ENCODE measurements at regions not wholly inside any gene's neighbourhood (a gene's known extent, or its start where the extent isn't known, plus 50 kb on each side); places are given as distances from the start of the nearest gene placed in this dataset.

DNA sequence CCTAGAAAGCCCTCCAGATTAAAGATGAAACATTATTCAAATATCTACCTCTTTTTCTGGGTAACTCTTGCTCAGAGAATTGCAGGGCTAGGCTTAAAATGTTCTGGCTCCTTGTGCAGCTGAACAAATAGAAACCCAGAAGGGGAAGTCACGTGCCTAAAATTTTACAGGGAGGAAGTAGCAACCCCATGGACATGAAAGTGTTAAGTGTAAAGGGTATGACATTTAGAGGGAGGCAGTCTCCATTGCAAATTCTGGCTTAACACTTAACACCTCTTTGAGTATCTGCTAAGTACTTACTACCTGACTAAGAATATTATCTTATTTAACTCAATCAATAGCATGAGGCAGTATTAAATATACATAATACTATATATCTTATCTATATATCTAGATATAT, 376.1 kb upstream of the ERCC4 start:
- WGBS = 60% methylated on average over 1 of the region's 1 CpG
- intact Hi-C loops (cut with DNase I) = no loop called here
- Histone ChIP-seq H3K27ac (replicated peaks in 1 of 4) (no peak overlapping the region), H3K36me3 (no peaks in the 10 kb centered on the region), H3K27me3 (no peaks in the 10 kb centered on the region), H3K4me3 (no peak overlapping the region), H3K9me3 (no peaks in the 10 kb centered on the region), H3K4me1 (no peaks in the 10 kb centered on the region)
- TF ChIP-seq, protein P1, sequence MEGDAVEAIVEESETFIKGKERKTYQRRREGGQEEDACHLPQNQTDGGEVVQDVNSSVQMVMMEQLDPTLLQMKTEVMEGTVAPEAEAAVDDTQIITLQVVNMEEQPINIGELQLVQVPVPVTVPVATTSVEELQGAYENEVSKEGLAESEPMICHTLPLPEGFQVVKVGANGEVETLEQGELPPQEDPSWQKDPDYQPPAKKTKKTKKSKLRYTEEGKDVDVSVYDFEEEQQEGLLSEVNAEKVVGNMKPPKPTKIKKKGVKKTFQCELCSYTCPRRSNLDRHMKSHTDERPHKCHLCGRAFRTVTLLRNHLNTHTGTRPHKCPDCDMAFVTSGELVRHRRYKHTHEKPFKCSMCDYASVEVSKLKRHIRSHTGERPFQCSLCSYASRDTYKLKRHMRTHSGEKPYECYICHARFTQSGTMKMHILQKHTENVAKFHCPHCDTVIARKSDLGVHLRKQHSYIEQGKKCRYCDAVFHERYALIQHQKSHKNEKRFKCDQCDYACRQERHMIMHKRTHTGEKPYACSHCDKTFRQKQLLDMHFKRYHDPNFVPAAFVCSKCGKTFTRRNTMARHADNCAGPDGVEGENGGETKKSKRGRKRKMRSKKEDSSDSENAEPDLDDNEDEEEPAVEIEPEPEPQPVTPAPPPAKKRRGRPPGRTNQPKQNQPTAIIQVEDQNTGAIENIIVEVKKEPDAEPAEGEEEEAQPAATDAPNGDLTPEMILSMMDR (IDR thresholded peaks at IDR 0.05) = no peak
- no peak for TF ChIP-seq EP300 (IDR thresholded peaks at IDR 0.05)
- no peak for TF ChIP-seq POLR2AphosphoS5 (IDR thresholded peaks at IDR 0.05)
- no peak for TF ChIP-seq POLR2A (IDR thresholded peaks at IDR 0.05; ENCODE audit: low read depth)
- DNase-seq (ENCODE audit: extremely low spot score) = no peak

GRCh38 chr16:13545271-13545670, 374.7 kb upstream of the ERCC4 start:
- TF ChIP-seq EP300 (IDR thresholded peaks at IDR 0.05) (no peak), POLR2A (IDR thresholded peaks at IDR 0.05; ENCODE audit: low read depth) (no peak), POLR2AphosphoS5 (IDR thresholded peaks at IDR 0.05) (no peak)
- TF ChIP-seq, protein P1 (IDR thresholded peaks at IDR 0.05) = no peak
- no peaks in the 10 kb centered on the region for H3K27me3 ChIP-seq

DNA sequence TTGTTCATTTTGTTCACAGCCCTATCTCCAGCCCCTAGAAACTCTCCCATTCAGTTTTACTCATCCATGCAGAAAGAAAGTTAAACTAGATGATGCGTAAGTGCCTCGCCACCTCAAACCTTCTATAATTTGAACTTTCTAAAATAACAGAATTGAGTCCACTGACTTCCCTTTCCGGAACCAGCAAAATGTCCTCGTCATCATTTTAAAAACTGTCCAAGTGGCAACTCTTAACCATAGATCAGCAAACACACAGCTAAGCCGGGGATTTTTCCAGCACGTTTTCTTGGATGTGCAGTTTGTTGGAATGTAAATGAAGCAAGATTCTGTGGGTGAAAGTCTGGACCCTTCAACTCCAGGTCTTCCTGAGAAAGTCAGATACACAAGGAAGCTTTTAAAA, 369.7 kb upstream of the ERCC4 start:
- no peak overlapping the region for H3K4me3 ChIP-seq
- no peak for DNase-seq (ENCODE audit: extremely low spot score)

More at GRCh38 chr16:13545271-13545670, 374.7 kb upstream of the ERCC4 start:
- no peak for DNase-seq (ENCODE audit: extremely low spot score)
- H3K4me1 ChIP-seq = no peaks in the 10 kb centered on the region
- intact Hi-C loops (cut with DNase I) = no loop called here
- WGBS = 89% methylated on average over 2 of the region's 2 CpGs
- no peaks in the 10 kb centered on the region for H3K9me3 ChIP-seq
- H3K36me3 ChIP-seq = no peaks in the 10 kb centered on the region
- H3K27ac ChIP-seq (replicated peaks in 1 of 4) = no peak overlapping the region
- no peak overlapping the region for H3K4me3 ChIP-seq

DNA sequence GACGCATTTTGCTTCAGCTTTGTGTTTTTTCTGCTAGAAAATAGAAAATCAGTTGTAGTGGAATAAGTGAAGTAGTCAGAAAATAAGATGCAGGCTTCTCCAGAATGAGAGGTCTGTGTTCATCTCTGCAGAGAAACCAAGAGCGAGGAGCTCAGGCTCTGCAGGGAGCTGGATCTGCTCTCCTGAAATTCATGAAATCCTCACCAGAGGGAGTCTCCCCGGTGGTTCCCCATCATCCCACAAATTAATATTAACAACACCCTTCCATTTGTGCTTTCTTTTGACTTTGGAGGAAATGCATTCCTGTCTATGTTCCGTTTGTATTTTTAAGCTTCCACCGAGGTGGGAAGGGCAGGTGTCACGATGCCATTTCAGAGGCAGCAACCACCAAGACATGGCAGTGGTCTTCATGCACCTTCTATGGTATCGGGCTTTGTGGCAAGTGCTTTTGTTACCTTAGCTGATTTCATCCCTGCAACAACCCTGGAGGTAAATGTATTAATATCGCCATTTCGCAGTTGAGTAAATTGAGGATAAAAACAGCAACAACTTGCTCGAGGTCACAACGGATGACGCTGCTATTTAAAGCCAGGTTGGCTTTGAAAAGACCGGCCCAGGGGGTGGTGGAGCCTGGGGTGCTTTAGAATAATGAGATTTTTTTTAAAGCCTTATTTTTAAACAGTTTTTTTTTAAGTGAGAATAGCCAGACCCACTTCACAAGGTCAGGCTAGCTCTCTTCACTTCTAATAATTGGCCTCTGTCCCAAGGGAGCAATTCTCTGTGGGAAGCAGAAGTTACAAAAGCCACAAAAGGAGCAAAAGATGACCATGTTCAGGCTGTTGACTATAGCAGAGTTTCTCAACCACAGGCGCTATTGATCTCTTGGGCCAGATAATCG, 367.6 kb upstream of the ERCC4 start:
- intact Hi-C loops (cut with DNase I) = loop anchor here (10.0 kb wide), 1 partner anchor 62 kb away; no protein-coding TSS in a partner anchor
- peak; percentile 75 for DNase-seq (ENCODE audit: extremely low spot score)
- H3K4me3 ChIP-seq = no peak overlapping the region
- no peaks in the 10 kb centered on the region for H3K9me3 ChIP-seq
- TF ChIP-seq EP300 (IDR thresholded peaks at IDR 0.05) = no peak
- TF ChIP-seq, protein P1 (IDR thresholded peaks at IDR 0.05) = no peak
- no peak for TF ChIP-seq POLR2A (IDR thresholded peaks at IDR 0.05; ENCODE audit: low read depth)
- TF ChIP-seq POLR2AphosphoS5 (IDR thresholded peaks at IDR 0.05) = no peak
- no peak overlapping the region for H3K27ac ChIP-seq (replicated peaks in 1 of 4)
- H3K4me1 ChIP-seq = no peaks in the 10 kb centered on the region
- 60% methylated on average over 15 of the region's 15 CpGs for WGBS
- no peaks in the 10 kb centered on the region for H3K36me3 ChIP-seq
- peaks cover 0 to 2% (median 0%) of the 10 kb centered on the region in 4 donors for H3K27me3 ChIP-seq

More for the DNA sequence above, 369.7 kb upstream of the ERCC4 start:
- WGBS = 68% methylated on average over 6 of the region's 6 CpGs
- intact Hi-C loops (cut with DNase I) = loop anchor here (10.0 kb wide), 1 partner anchor 65 kb away; no protein-coding TSS in a partner anchor
- Histone ChIP-seq H3K27me3 (no peaks in the 10 kb centered on the region), H3K9me3 (no peaks in the 10 kb centered on the region), H3K36me3 (no peaks in the 10 kb centered on the region), H3K27ac (replicated peaks in 1 of 4) (no peak overlapping the region), H3K4me1 (no peaks in the 10 kb centered on the region)
- TF ChIP-seq, protein P1 (IDR thresholded peaks at IDR 0.05) = no peak
- TF ChIP-seq POLR2A (IDR thresholded peaks at IDR 0.05; ENCODE audit: low read depth) = no peak
